HCT116 (cell line): ENCODE measurements at regions not wholly inside any gene's neighbourhood (a gene's known extent, or its start where the extent isn't known, plus 50 kb on each side); places are given as distances from the start of the nearest gene placed in this dataset.

Experiments
- ATAC-seq: fragments of 200-7000 bp; cut with Tn5 transposase; 2 replicates; pipeline ENCODE4 v1.9.1; 2020; ENCODE audit warnings: mild to moderate bottlenecking, moderate library complexity
- BruUV-seq: library from RNA; stranded (reverse); fragments of 400-500 nt; replicated peaks from 2 replicates; lab custom pipeline; 2021; lab: Mats Ljungman, UMichigan
- CTCF ChIA-PET: fragments of 300-600 bp; sonication (Branson Sonifier 250); formaldehyde crosslinking; loops from one replicate; lab custom pipeline; 2021; ENCODE audit warnings: antibody characterized with exemption; lab: Charles Lee
- POLR2A ChIA-PET: fragments of 300-600, 350-600 bp; sonication (Branson Sonifier 250); formaldehyde crosslinking; loops from one replicate; lab custom pipeline; 2021; ENCODE audit warnings: antibody characterized with exemption; lab: Charles Lee
- RAD21 ChIA-PET, 2 experiments: fragments of 300-600 bp; sonication (Branson Sonifier 250); formaldehyde crosslinking; loops; one replicate each; lab custom pipeline; 2023; ENCODE audit warnings: low total read pairs in 2 of 2; ENCODE audit not compliant: uncharacterized antibody in 2 of 2, unreplicated experiment in 2 of 2, low non-redundant PET in 1 of 2; lab: Charles Lee
- DNase-seq: peaks from one replicate; pipeline ENCODE4 v3.0.0-alpha.2; 2010; ENCODE audit warnings: low read depth, low spot score
- H2AFZ ChIP-seq: fragments of 200-600 bp; shearing (Covaris generic), sonication (generic); 2 replicates; pipeline ENCODE4 v1.6.1; 2017; ENCODE audit warnings: low read depth, mixed run types, mixed read lengths, antibody characterized with exemption, low read length; ENCODE audit not compliant: poor library complexity, severe bottlenecking
- H3K27ac ChIP-seq: 2 replicates; pipeline ENCODE4 v1.5.1; 2012; ENCODE audit warnings: low read depth, low read length
- H3K27me3 ChIP-seq: fragments of 200-600 bp; sonication (generic); 2 replicates; pipeline ENCODE4 v1.6.1; 2016; ENCODE audit warnings: mixed run types, low read length, mixed read lengths; ENCODE audit not compliant: insufficient read depth
- H3K36me3 ChIP-seq, 2 experiments: fragments of 200-500 bp in 1 of 2; fragments of 200-600 bp in 1 of 2; sonication (Bioruptor generic) in 1 of 2; sonication (generic) in 1 of 2; 2 replicates each; pipeline versions ENCODE4 v1.5.1 to v1.6.1; 2014 to 2016; ENCODE audit warnings: low read length in 2 of 2, inconsistent platforms in 1 of 2, mixed read lengths in 1 of 2, mixed run types in 1 of 2; ENCODE audit not compliant: insufficient read depth in 2 of 2, control insufficient read depth in 1 of 2
- H3K4me1 ChIP-seq, 2 experiments: fragments of 200-600 bp in 1 of 2; sonication (generic) in 1 of 2; 2 replicates each; pipeline versions ENCODE4 v1.5.1 to v1.6.1; 2012 to 2017; ENCODE audit warnings: low read length in 2 of 2, inconsistent platforms in 1 of 2, mild to moderate bottlenecking in 1 of 2, mixed read lengths in 1 of 2, mixed run types in 1 of 2, moderate library complexity in 1 of 2; ENCODE audit not compliant: insufficient read depth in 2 of 2, control insufficient read depth in 1 of 2
- H3K4me2 ChIP-seq: fragments of 200-600 bp; sonication (generic); 2 replicates; pipeline ENCODE4 v1.6.1; 2017; ENCODE audit warnings: mixed run types, low read length, mixed read lengths
- H3K4me3 ChIP-seq, 2 experiments: fragments of 200-600 bp in 1 of 2; sonication (generic) in 1 of 2; replicated peaks in 1 of 2; 2 replicates each; pipeline ENCODE4 v1.5.1; 2011 to 2016; ENCODE audit warnings: low read length in 2 of 2, control low read depth in 1 of 2, low read depth in 1 of 2, mild to moderate bottlenecking in 1 of 2, mixed read lengths in 1 of 2, mixed run types in 1 of 2
- H3K79me2 ChIP-seq: fragments of 200-600 bp; sonication (generic); 2 replicates; pipeline ENCODE4 v1.6.1; 2017; ENCODE audit warnings: mild to moderate bottlenecking, mixed run types, low read length, moderate library complexity, mixed read lengths; ENCODE audit not compliant: insufficient read depth
- H3K9ac ChIP-seq: fragments of 200-600 bp; sonication (generic); 2 replicates; pipeline ENCODE4 v1.6.1; 2016; ENCODE audit warnings: low read length, mixed read lengths
- H3K9me2 ChIP-seq: fragments of 200-600 bp; sonication (generic), shearing (Covaris generic); 2 replicates; pipeline ENCODE4 v1.6.1; 2017; ENCODE audit warnings: mixed run types, mild to moderate bottlenecking, moderate library complexity; ENCODE audit not compliant: insufficient read depth
- H3K9me3 ChIP-seq, 2 experiments: fragments of 200-500 bp in 1 of 2; fragments of 200-600 bp in 1 of 2; sonication (Bioruptor generic) in 1 of 2; sonication (generic) in 1 of 2; 2 replicates each; pipeline ENCODE4 v1.6.1; 2014 to 2017; ENCODE audit warnings: low read length in 2 of 2, mixed read lengths in 2 of 2, inconsistent platforms in 1 of 2, low read depth in 1 of 2, mild to moderate bottlenecking in 1 of 2, mixed run types in 1 of 2, moderate library complexity in 1 of 2; ENCODE audit not compliant: control insufficient read depth in 1 of 2, insufficient read depth in 1 of 2
- H4K20me1 ChIP-seq: fragments of 200-600 bp; sonication (generic), shearing (Covaris generic); 2 replicates; pipeline ENCODE4 v1.6.1; 2017; ENCODE audit warnings: mixed run types, mild to moderate bottlenecking, moderate library complexity; ENCODE audit not compliant: insufficient read depth
- ATF3 ChIP-seq: IDR thresholded peaks from 2 replicates; pipeline ENCODE4 v1.6.1; 2012
- EZH2 ChIP-seq: fragments of 200-600 bp; sonication (generic); IDR thresholded peaks from 2 replicates; pipeline ENCODE4 v1.6.1; 2017; ENCODE audit warnings: antibody characterized with exemption, mixed run types
- EZH2phosphoT487 ChIP-seq: fragments of 200-600 bp; IDR thresholded peaks from 2 replicates; pipeline ENCODE4 v1.6.1; 2018; ENCODE audit warnings: antibody characterized with exemption, borderline replicate concordance
- FOSL1 ChIP-seq: IDR thresholded peaks from 2 replicates; pipeline ENCODE4 v1.6.1; 2012; ENCODE audit warnings: low read depth
- JUND ChIP-seq: IDR thresholded peaks from 2 replicates; pipeline ENCODE4 v1.6.1; 2012
- MAX ChIP-seq: IDR thresholded peaks from 2 replicates; pipeline ENCODE4 v1.6.1; 2012
- POLR2AphosphoS5 ChIP-seq: IDR thresholded peaks from 2 replicates; pipeline ENCODE4 v1.6.1; 2011; ENCODE audit warnings: mild to moderate bottlenecking, low read depth, low read length, moderate library complexity
- RAD21 ChIP-seq: IDR thresholded peaks from 2 replicates; pipeline ENCODE4 v1.6.1; 2012; ENCODE audit warnings: low read depth, mild to moderate bottlenecking
- REST ChIP-seq: IDR thresholded peaks from 2 replicates; pipeline ENCODE4 v1.6.1; 2012; ENCODE audit warnings: low read depth
- SIN3A ChIP-seq: IDR thresholded peaks from 2 replicates; pipeline ENCODE4 v1.6.1; 2012; ENCODE audit warnings: low read depth
- SP1 ChIP-seq: IDR thresholded peaks from 2 replicates; pipeline ENCODE4 v1.6.1; 2012; ENCODE audit warnings: low read depth
- SRF ChIP-seq: IDR thresholded peaks from 2 replicates; pipeline ENCODE4 v1.6.1; 2012; ENCODE audit warnings: low read depth
- YY1 ChIP-seq: IDR thresholded peaks from 2 replicates; pipeline ENCODE4 v1.6.1; 2011; ENCODE audit warnings: low read length, low read depth, moderate library complexity, mild to moderate bottlenecking; ENCODE audit not compliant: insufficient replicate concordance; ENCODE audit errors: extremely low read depth
- ZBTB33 ChIP-seq: IDR thresholded peaks from 2 replicates; pipeline ENCODE4 v1.6.1; 2011; ENCODE audit warnings: mild to moderate bottlenecking, low read length, moderate library complexity; ENCODE audit not compliant: insufficient replicate concordance; ENCODE audit errors: extremely low read depth
- ZNF274 ChIP-seq: fragments of 200-500 bp; sonication (Bioruptor generic); IDR thresholded peaks from 2 replicates; pipeline ENCODE4 v1.6.1; 2014; ENCODE audit warnings: mild to moderate bottlenecking, low read depth, low read length, inconsistent platforms
- intact Hi-C: fragments of 100-400 bp; cut with micrococcal nuclease; formaldehyde crosslinking; loops from 2 replicates; pipeline ENCODE4 v1.10.0; 2022

- ChIA-PET RAD21 (no interaction called here), POLR2A (no interaction called here), CTCF (no interaction called here)
- no peak for ATAC-seq
- no peaks in the 10 kb centered on the region for H4K20me1 ChIP-seq
- TF ChIP-seq RAD21, result no peak
- TF ChIP-seq SP1, result no peak
- no peak for TF ChIP-seq SRF
- TF ChIP-seq YY1, result no peak
- no peak for TF ChIP-seq ZBTB33
- TF ChIP-seq EZH2, result no peak
- no peak for TF ChIP-seq JUND
- no peak for TF ChIP-seq FOSL1
- TF ChIP-seq POLR2AphosphoS5, result no peak
- no peak for TF ChIP-seq SIN3A
- no peak for TF ChIP-seq EZH2phosphoT487
- no peak for TF ChIP-seq ZNF274
- TF ChIP-seq MAX, result no peak
- TF ChIP-seq ATF3, result no peak
- TF ChIP-seq REST, result no peak
- no peak overlapping the region for H3K4me3 ChIP-seq
- H3K36me3 ChIP-seq, result no peaks in the 10 kb centered on the region
- no peak overlapping the region for H2AFZ ChIP-seq
- no peak overlapping the region for H3K9ac ChIP-seq
- no peaks in the 10 kb centered on the region for H3K4me1 ChIP-seq
- no peaks in the 10 kb centered on the region for H3K79me2 ChIP-seq
- BruUV-seq, result no TSS peak
- H3K4me2 ChIP-seq, result no peak overlapping the region
- DNase-seq, result no peak
- H3K27me3 ChIP-seq, result no peaks in the 10 kb centered on the region
- intact Hi-C loops, result no loop called here
- peaks cover 0 to 11% of the 10 kb centered on the region in 2 experiments; a peak in 1 of 4 replicates for H3K9me3 ChIP-seq
- no peaks in the 10 kb centered on the region for H3K9me2 ChIP-seq
- H3K27ac ChIP-seq, result no peak overlapping the region
Measured at GRCh38 chr4:60081839-60082238, 1118.3 kb upstream of the ADGRL3 start.
